Neural progenitor cell (in vitro differentiated cells): ENCODE measurements at regions not wholly inside any gene's neighbourhood (a gene's known extent, or its start where the extent isn't known, plus 50 kb on each side); places are given as distances from the start of the nearest gene placed in this dataset.

Experiments used
- EZH2phosphoT487 ChIP-seq: fragments of 200-600 bp; sonication (generic); IDR thresholded peaks from 2 replicates; pipeline ENCODE4 v1.6.1; 2017; ENCODE audit warnings: antibody characterized with exemption
- TF ChIP-seq, protein P1 (sequence below): fragments of 200-600 bp; sonication (generic); IDR thresholded peaks from 2 replicates; pipeline ENCODE4 v1.5.1; 2017; ENCODE audit warnings: antibody characterized with exemption, mild to moderate bottlenecking

DNA sequence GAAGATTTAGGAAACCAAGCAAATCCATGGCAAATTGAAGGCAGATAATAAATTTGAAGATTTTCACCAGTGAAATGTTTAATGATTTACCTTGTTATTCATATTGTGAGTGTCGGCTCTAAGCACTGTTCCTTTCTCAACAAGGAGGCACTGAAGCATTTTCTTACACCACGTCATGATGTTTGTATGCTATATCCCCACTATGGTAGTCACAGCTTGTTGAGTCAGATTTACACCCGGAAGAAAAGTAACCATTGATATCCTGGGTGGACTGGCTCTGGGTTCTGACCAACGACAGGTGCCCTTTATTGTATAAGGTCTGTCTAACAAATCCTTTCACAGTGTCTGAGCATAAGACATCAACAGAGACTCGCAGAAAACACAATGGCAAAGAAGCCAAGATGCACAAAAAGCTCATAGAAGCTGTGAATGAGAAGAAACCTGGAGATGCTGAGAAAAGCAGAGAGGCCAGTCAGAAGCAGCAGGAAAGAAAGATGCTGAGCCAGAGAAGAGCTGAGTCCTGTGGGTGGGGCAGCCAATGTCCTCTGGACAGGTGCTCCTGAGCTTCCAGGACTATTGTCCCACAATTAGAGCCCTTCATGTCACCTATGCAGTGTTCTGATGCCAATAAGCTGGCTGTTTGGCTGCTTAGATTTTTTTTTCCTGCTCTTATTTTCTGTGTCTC, 49.7 kb upstream of the ARHGAP5 start:
- TF ChIP-seq, protein P1, sequence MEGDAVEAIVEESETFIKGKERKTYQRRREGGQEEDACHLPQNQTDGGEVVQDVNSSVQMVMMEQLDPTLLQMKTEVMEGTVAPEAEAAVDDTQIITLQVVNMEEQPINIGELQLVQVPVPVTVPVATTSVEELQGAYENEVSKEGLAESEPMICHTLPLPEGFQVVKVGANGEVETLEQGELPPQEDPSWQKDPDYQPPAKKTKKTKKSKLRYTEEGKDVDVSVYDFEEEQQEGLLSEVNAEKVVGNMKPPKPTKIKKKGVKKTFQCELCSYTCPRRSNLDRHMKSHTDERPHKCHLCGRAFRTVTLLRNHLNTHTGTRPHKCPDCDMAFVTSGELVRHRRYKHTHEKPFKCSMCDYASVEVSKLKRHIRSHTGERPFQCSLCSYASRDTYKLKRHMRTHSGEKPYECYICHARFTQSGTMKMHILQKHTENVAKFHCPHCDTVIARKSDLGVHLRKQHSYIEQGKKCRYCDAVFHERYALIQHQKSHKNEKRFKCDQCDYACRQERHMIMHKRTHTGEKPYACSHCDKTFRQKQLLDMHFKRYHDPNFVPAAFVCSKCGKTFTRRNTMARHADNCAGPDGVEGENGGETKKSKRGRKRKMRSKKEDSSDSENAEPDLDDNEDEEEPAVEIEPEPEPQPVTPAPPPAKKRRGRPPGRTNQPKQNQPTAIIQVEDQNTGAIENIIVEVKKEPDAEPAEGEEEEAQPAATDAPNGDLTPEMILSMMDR = no peak
- TF ChIP-seq EZH2phosphoT487 = no peak
